ENCODE measurements at regions not wholly inside any gene's neighbourhood (a gene's known extent, or its start where the extent isn't known, plus 50 kb on each side); places are given as distances from the start of the nearest gene placed in this dataset.

DNA sequence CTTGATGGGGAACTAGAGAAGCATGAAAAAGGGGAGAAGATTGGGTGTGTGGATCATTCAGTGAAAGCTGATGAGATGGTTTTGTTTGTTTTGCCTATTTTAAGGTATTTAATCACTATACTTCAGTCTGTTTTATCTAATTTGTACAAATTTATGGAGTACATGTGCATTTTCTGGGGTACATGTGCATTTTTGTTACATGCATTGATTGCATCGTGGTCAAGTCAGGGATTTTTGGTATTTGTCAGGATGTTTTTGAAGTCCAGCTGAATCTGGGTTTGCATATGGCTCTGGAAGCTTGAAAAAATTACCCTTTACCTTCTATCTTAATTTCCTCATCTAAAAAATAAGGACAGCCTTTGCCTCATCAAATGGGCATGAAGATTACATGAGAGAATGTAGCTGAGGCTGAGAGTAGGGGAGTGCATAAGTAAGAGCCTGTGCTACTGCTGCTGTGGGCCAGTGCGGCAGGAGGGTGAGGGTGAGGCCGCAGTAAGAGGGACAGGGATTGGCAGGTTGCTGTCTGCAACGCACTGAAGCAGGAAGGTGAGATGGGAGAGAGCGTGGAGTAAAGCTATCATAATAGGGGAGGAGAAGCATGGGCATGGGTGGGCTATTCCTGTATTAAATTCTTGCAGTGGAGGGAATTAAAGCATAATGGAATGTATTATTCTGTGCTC is 139.8 kb downstream of the NPR3 start:
- no peak for TF ChIP-seq CTCF (IDR thresholded peaks at IDR 0.05; ENCODE audit: low read depth, low read length, poor library complexity, severe bottlenecking)
- TF ChIP-seq EZH2phosphoT487 (IDR thresholded peaks at IDR 0.05; ENCODE audit: borderline replicate concordance, low read length), result no peak

All from DOHH2 (cell line).